Gastroesophageal sphincter (tissue), 4 donors: ENCODE measurements at regions not wholly inside any gene's neighbourhood (a gene's known extent, or its start where the extent isn't known, plus 50 kb on each side); places are given as distances from the start of the nearest gene placed in this dataset.

Source experiments
- ATAC-seq: fragments of 150-250 bp; one replicate; pipeline ENCODE4 v1.9.1; 2016; ENCODE audit warnings: mild to moderate bottlenecking, moderate library complexity
- H3K27ac ChIP-seq, 4 donors: fragments of 200-600 bp; sonication (generic) in 3 of 4; 1 replicate in 3 of 4; 2 replicates in 1 of 4; pipeline ENCODE4 v1.5.1; 2016 to 2019
- H3K27me3 ChIP-seq: fragments of 200-600 bp; sonication (generic); one replicate; pipeline ENCODE4 v1.5.1; 2019
- H3K36me3 ChIP-seq, 2 donors: fragments of 200-600 bp; sonication (generic); one replicate each; pipeline ENCODE4 v1.5.1; 2019; ENCODE audit warnings: control low read depth in 1 of 2
- H3K4me1 ChIP-seq, 3 donors: fragments of 200-600 bp; sonication (generic); 1 replicate in 2 of 3; 2 replicates in 1 of 3; pipeline ENCODE4 v1.5.1; 2016 to 2019; ENCODE audit warnings: control low read depth in 2 of 3
- H3K4me3 ChIP-seq, 2 donors: fragments of 200-600 bp; sonication (generic); one replicate each; pipeline ENCODE4 v1.5.1; 2019; ENCODE audit warnings: mild to moderate bottlenecking in 1 of 2, moderate library complexity in 1 of 2
- H3K9me3 ChIP-seq, 3 donors: fragments of 200-600 bp; sonication (generic); one replicate each; pipeline ENCODE4 v1.5.1; 2017 to 2019; ENCODE audit warnings: control low read depth in 2 of 3
- EP300 ChIP-seq: sonication (generic); formaldehyde crosslinking; IDR thresholded peaks from one replicate; pipeline ENCODE4 v1.6.1; 2017; ENCODE audit warnings: antibody characterized with exemption, mild to moderate bottlenecking
- POLR2A ChIP-seq, 2 donors: fragments of 450-650 bp; IDR thresholded peaks; one replicate each; pipeline ENCODE4 v1.6.1; 2017; ENCODE audit warnings: antibody characterized with exemption in 2 of 2, mild to moderate bottlenecking in 2 of 2, moderate library complexity in 1 of 2
- POLR2AphosphoS5 ChIP-seq: sonication (generic); formaldehyde crosslinking; IDR thresholded peaks from one replicate; pipeline ENCODE4 v1.6.1; 2017; ENCODE audit warnings: antibody characterized with exemption
- WGBS, 2 donors: methylation state at CpG; one replicate each; pipeline ENCODE4 v1.1.5; 2018; ENCODE audit warnings: low coverage in 1 of 2; 5-methylcytosine and 5-hydroxymethylcytosine counted together
- TF ChIP-seq, protein P1 (sequence below), 4 experiments: fragments of 200-600 bp in 2 of 4; fragments of 450-650 bp in 2 of 4; sonication (generic) in 1 of 4; IDR thresholded peaks; one replicate each; pipeline ENCODE4 v1.5.1; 2017 to 2019; ENCODE audit warnings: antibody characterized with exemption in 4 of 4, mild to moderate bottlenecking in 2 of 4, moderate library complexity in 2 of 4

DNA sequence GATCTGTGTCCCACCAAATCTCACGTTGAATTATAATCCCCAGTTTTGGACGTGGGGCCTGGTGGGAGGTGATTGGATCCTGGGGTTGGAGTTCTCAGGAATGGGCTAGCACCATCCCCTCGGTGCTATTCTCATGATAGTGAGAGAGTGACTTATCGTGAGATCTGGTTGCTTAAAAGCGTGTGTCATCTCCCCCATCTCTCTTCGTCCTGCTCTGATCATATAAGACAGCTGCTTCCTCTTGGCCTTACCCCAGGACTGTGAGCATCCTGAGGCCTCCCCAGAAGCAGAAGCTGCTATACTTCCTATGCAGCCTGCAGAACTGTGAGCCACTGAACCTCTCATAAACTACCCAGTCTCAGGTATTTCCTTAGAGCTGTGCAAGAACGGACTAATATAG lies 163.7 kb upstream of the NDUFV2 start:
- Histone ChIP-seq H3K27me3 (no peaks in the 10 kb centered on the region), H3K4me3 (no peak overlapping the region), H3K4me1 (peaks cover 0 to 3% (median 0%) of the 10 kb centered on the region in 3 donors), H3K27ac (no peak overlapping the region), H3K36me3 (no peaks in the 10 kb centered on the region), H3K9me3 (no peaks in the 10 kb centered on the region)
- TF ChIP-seq POLR2A (IDR thresholded peaks at IDR 0.05) = no peak
- no peak for TF ChIP-seq EP300
- no peak for TF ChIP-seq POLR2AphosphoS5
- TF ChIP-seq, protein P1, sequence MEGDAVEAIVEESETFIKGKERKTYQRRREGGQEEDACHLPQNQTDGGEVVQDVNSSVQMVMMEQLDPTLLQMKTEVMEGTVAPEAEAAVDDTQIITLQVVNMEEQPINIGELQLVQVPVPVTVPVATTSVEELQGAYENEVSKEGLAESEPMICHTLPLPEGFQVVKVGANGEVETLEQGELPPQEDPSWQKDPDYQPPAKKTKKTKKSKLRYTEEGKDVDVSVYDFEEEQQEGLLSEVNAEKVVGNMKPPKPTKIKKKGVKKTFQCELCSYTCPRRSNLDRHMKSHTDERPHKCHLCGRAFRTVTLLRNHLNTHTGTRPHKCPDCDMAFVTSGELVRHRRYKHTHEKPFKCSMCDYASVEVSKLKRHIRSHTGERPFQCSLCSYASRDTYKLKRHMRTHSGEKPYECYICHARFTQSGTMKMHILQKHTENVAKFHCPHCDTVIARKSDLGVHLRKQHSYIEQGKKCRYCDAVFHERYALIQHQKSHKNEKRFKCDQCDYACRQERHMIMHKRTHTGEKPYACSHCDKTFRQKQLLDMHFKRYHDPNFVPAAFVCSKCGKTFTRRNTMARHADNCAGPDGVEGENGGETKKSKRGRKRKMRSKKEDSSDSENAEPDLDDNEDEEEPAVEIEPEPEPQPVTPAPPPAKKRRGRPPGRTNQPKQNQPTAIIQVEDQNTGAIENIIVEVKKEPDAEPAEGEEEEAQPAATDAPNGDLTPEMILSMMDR (IDR thresholded peaks at IDR 0.05) = no peak
- WGBS, 2 donors = 59 to 80% methylated on average over 1 to 6 of the region's 7 CpGs
- ATAC-seq = no peak

DNA sequence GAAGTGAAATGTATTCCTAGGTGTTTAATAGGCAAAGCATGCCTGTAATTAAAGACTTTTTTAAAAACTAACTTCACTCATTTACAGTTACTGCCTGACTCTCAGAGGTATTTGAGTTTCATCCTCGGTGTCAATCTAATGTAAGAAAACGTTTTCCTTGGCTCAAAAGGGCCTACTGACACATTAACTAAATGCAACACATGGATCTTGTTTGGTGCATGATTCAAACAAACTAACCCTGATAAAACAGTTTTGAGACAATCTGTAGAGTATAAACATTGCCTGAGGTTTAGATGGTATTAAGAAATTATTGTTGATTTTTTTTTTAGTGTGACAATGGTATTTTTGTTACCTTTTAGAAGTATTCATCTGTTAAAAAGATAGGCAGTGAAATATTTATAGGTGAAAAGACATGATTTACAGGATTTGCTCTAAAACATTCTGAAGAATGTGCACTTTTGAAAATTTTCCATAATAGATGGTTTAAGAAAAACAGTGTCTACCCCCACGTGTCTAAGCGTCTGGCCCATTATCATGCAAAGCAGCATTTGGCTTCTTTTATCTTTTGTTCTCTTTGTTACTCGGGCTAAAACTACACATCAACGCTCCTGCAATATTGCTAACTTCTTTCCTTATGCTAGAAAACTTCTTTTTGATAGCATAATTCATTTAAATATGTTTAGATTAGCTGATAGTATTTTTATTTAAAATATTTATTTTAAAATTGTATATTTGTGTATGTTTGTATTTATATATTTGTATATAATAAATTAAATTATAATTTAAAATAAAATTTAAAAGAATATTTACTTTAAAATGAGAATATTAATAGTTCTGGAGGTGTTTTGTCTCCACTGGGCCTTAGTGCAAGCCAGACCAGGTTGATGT lies 160.2 kb upstream of the NDUFV2 start:
- no peak for ATAC-seq

DNA sequence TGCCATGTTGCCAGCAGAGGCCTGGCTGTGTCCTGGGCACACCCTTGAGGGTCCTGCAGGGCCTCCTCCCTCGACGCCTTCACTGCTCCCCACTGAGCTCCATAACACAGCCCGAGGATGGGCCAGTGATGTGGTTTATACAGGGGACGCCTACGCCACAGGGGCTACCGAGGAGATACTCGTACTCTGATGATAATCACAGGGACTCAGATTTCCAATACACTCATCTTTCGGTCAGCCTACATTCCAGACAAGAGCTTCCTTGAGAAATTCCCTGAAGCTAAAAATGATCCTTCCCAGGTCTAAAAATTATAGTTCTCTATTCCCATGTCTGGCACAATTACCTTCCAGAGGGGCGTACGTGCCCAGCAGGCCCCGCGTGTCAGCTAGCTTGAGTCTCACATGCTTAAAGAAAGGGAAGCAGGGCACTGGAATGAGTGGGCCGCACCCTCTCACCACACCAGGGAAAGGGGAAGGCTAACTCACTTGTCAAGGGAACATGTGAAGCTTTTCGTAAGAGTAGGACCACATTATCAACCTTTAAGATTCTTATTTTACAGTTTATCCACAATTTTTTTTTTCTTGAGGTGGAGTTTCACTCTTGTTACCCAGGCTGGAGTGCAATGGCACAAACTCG lies 159.5 kb upstream of the NDUFV2 start:
- no peaks in the 10 kb centered on the region for H3K4me1 ChIP-seq
- no peak overlapping the region for H3K27ac ChIP-seq
- H3K9me3 ChIP-seq = no peaks in the 10 kb centered on the region
- H3K36me3 ChIP-seq = no peaks in the 10 kb centered on the region
- no peak overlapping the region for H3K4me3 ChIP-seq
- TF ChIP-seq POLR2A (IDR thresholded peaks at IDR 0.05) (no peak), EP300 (no peak), POLR2AphosphoS5 (no peak)
- TF ChIP-seq, protein P1 (IDR thresholded peaks at IDR 0.05) = no peak
- H3K27me3 ChIP-seq = no peaks in the 10 kb centered on the region
- no peak for ATAC-seq
- WGBS, 2 donors = 50 to 86% methylated on average over 6 to 15 of the region's 15 CpGs

More for the DNA sequence above, 160.2 kb upstream of the NDUFV2 start:
- Histone ChIP-seq H3K36me3 (no peaks in the 10 kb centered on the region), H3K4me3 (no peak overlapping the region), H3K27ac (no peak overlapping the region), H3K9me3 (no peaks in the 10 kb centered on the region), H3K4me1 (no peaks in the 10 kb centered on the region), H3K27me3 (no peaks in the 10 kb centered on the region)
- WGBS, 2 donors = 65 to 75% methylated on average over 6 of the region's 6 CpGs
- TF ChIP-seq, protein P1 (IDR thresholded peaks at IDR 0.05) = no peak
- TF ChIP-seq POLR2AphosphoS5 (no peak), POLR2A (IDR thresholded peaks at IDR 0.05) (no peak), EP300 (no peak)

DNA sequence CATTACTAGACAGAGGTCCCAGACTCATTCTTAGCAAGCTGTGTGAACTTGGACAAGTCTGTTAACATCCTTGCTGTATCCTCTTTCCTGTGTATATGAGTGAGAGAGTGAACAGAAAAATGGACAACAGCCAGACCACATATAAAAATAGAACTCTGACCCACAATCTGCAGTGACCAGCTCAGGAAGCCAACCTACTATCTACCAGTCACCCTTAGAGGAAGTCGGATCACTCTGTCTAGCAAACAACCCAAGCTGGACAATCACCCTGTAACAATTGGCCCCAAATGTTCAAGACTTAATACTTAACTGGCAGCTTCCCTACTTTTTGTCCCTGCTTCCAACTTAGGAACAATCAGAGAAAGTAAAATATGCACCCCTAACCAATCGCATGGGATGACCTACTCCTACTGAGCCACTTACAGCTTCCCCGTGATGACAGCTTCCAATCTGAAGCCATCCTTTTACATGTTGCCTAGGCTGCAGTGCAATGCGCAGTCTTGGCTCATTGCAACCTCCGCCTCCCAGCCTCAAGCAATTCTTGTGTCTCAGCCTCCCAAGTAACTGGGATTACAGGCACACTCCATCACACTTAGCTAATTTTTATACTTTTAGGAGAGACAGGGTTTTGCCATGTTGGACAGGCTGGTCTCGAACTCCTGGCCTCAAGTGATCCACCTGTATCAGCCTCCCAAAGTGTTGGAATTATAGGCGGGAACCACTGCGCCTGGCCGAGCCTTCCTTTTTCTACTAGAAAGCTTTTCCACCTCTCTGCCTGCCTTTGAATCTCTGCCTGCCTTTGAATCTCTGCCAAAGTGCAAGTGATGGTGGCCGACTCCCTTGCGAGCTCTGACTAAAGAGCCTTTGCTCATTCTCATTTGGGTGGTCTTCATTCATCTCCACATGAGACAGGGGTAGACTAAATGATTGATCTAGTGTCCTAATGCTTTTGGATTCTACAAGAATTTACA lies 158.3 kb upstream of the NDUFV2 start:
- Histone ChIP-seq H3K36me3 (no peaks in the 10 kb centered on the region), H3K27ac (peak overlapping the region in 1 of 4 donors; percentile 14), H3K4me1 (peaks cover 0 to 6% (median 0%) of the 10 kb centered on the region in 3 donors), H3K4me3 (no peak overlapping the region), H3K27me3 (no peaks in the 10 kb centered on the region), H3K9me3 (no peaks in the 10 kb centered on the region)
- no peak for ATAC-seq
- TF ChIP-seq POLR2A (IDR thresholded peaks at IDR 0.05) (no peak), EP300 (no peak), POLR2AphosphoS5 (no peak)
- TF ChIP-seq, protein P1 (IDR thresholded peaks at IDR 0.05) = no peak
- WGBS, 2 donors = 61 to 83% methylated on average over 5 to 11 of the region's 11 CpGs
